NB4 (cell line): ENCODE measurements at regions not wholly inside any gene's neighbourhood (a gene's known extent, or its start where the extent isn't known, plus 50 kb on each side); places are given as distances from the start of the nearest gene placed in this dataset.

Experiments
- DNase-seq: peaks from one replicate; pipeline ENCODE4 v3.0.0; 2010; ENCODE audit warnings: low read depth
- H3K4me3 ChIP-seq: one replicate; pipeline ENCODE4 v1.5.1; 2011; ENCODE audit warnings: mild to moderate bottlenecking, low read depth, low read length, moderate library complexity
- CTCF ChIP-seq: IDR thresholded peaks from one replicate; pipeline ENCODE4 v1.5.1; 2012; ENCODE audit warnings: low read depth, low read length
- MAX ChIP-seq: IDR thresholded peaks from 2 replicates; pipeline ENCODE4 v1.6.1; 2011; ENCODE audit warnings: low read depth, low read length
- MYC ChIP-seq: IDR thresholded peaks from 2 replicates; pipeline ENCODE4 v1.6.1; 2011; ENCODE audit warnings: low read depth, low read length
- POLR2A ChIP-seq: IDR thresholded peaks from 2 replicates; pipeline ENCODE4 v1.6.1; 2011; ENCODE audit warnings: mild to moderate bottlenecking; ENCODE audit not compliant: insufficient read length; ENCODE audit errors: extremely low read depth

- TF ChIP-seq MYC, result no peak
These were observed 189.2 kb upstream of the EXOC2 start for GRCh38 chr6:882084-882598.

GRCh38 chr6:878179-878578, 185.2 kb upstream of the EXOC2 start:
- DNase-seq, result peak; percentile 36
- no peak overlapping the region for H3K4me3 ChIP-seq
- TF ChIP-seq POLR2A (no peak), MAX (no peak), CTCF (no peak), MYC (no peak)

More at GRCh38 chr6:882084-882598, 189.2 kb upstream of the EXOC2 start:
- H3K4me3 ChIP-seq, result no peak overlapping the region
- no peak for DNase-seq

GRCh38 chr6:875012-875411, 182.1 kb upstream of the EXOC2 start:
- TF ChIP-seq POLR2A (no peak), MAX (no peak), MYC (no peak), CTCF (no peak)
- no peak for DNase-seq
- no peak overlapping the region for H3K4me3 ChIP-seq

GRCh38 chr6:872570-873125, 179.7 kb upstream of the EXOC2 start:
- no peak for DNase-seq
- H3K4me3 ChIP-seq, result no peak overlapping the region
- TF ChIP-seq POLR2A (no peak), CTCF (no peak), MYC (no peak), MAX (no peak)

- no peak overlapping the region for H3K4me3 ChIP-seq
- TF ChIP-seq MYC (no peak), MAX (no peak), CTCF (no peak), POLR2A (no peak)
- DNase-seq, result no peak
These were observed 178.6 kb upstream of the EXOC2 start for GRCh38 chr6:871503-871902.

GRCh38 chr6:870096-870495, 177.2 kb upstream of the EXOC2 start:
- no peak overlapping the region for H3K4me3 ChIP-seq
- DNase-seq, result no peak
- no peak for TF ChIP-seq CTCF
- no peak for TF ChIP-seq MYC
- TF ChIP-seq MAX, result no peak
- no peak for TF ChIP-seq POLR2A
